ENCODE measurements at regions not wholly inside any gene's neighbourhood (a gene's known extent, or its start where the extent isn't known, plus 50 kb on each side); places are given as distances from the start of the nearest gene placed in this dataset.

DNA sequence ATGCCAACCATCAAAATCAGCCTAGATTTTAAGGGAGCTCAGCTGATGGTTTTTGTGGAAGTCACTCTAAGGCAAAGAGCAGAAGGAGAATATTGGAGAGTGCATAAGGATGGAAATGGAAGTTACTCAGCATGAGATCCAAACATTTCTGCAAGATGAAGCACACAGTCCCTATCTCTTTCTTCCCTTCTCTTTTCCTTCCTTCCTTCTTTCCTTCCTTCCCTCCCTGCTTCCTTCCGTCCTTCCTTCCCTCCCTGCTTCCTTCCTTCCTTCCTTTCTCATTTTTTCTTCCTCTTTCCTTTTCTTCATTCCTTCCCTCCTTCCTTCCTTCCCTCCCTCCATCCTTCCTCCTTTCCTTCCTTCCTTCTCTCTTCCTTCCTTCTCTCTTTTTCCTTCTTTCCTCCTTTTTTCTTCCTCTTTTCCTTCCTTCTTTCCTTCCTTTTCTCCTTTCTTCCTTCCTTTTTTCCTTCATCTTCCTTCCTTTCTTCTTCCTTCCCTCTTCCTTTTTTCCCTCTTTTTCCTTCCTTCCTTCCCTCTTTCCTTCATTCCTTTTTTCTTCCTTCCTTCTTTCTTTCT lies 727.9 kb upstream of the CDH2 start:
- intact Hi-C loops (cut with DNase I): no loop called here
- H3K36me3 ChIP-seq: no peaks in the 10 kb centered on the region
- no peak overlapping the region for H3K4me3 ChIP-seq
- H3K9me3 ChIP-seq: no peaks in the 10 kb centered on the region
- TF ChIP-seq, protein P1, sequence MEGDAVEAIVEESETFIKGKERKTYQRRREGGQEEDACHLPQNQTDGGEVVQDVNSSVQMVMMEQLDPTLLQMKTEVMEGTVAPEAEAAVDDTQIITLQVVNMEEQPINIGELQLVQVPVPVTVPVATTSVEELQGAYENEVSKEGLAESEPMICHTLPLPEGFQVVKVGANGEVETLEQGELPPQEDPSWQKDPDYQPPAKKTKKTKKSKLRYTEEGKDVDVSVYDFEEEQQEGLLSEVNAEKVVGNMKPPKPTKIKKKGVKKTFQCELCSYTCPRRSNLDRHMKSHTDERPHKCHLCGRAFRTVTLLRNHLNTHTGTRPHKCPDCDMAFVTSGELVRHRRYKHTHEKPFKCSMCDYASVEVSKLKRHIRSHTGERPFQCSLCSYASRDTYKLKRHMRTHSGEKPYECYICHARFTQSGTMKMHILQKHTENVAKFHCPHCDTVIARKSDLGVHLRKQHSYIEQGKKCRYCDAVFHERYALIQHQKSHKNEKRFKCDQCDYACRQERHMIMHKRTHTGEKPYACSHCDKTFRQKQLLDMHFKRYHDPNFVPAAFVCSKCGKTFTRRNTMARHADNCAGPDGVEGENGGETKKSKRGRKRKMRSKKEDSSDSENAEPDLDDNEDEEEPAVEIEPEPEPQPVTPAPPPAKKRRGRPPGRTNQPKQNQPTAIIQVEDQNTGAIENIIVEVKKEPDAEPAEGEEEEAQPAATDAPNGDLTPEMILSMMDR (IDR thresholded peaks at IDR 0.05): no peak
- H3K9ac ChIP-seq (ENCODE audit: low read depth in 2 of 2, low read length in 2 of 2): no peak overlapping the region
- H3K27me3 ChIP-seq: no peaks in the 10 kb centered on the region
- H3K4me1 ChIP-seq: no peaks in the 10 kb centered on the region
- no peak overlapping the region for H3K27ac ChIP-seq
- no peak for DNase-seq

DNA sequence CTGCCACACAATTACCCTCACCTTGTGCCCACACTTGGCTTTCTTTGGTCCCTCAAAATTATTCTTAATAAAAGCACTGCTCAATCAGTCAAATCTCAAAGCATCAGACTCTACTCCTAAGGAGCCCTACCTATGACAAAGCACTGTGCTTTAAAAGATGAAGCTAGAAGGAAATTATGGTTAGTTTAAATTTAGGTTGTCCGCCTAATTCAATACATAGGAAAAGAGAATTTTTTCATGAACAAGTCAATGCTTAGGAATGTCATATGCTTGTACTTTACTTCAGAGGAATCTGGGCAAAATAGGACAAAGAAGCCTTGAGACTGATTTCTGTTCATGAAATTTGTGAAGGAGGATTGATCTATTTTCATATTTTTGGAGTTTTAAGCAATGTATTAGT lies 726.4 kb upstream of the CDH2 start:
- no peak for DNase-seq
- Histone ChIP-seq H3K4me3 (no peak overlapping the region), H3K9me3 (no peaks in the 10 kb centered on the region), H3K9ac (ENCODE audit: low read depth in 2 of 2, low read length in 2 of 2) (no peak overlapping the region), H3K27ac (no peak overlapping the region), H3K27me3 (no peaks in the 10 kb centered on the region), H3K4me1 (no peaks in the 10 kb centered on the region), H3K36me3 (no peaks in the 10 kb centered on the region)
- TF ChIP-seq, protein P1 (IDR thresholded peaks at IDR 0.05): no peak
- intact Hi-C loops (cut with DNase I): no loop called here

DNA sequence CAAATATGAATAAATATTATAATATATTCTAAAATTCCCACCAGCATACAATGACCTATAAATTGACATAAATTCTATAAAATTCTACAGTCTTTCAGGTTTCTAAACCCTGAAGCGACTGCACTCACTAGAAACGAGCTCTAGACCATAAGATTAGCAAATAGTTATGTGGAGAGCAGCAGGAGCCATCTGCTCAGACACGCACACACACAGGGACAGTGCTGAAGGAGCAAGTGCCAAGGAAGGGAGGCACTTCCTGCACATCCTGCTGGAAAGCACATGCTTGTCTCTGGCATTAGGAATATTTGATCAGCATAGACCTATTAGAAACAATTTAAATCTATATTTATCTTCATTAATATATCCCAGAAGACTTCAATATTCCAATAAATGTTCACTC lies 713.9 kb upstream of the CDH2 start:
- Histone ChIP-seq H3K9ac (ENCODE audit: low read depth in 2 of 2, low read length in 2 of 2) (no peak overlapping the region), H3K27me3 (no peaks in the 10 kb centered on the region), H3K27ac (no peak overlapping the region), H3K36me3 (no peaks in the 10 kb centered on the region), H3K9me3 (no peaks in the 10 kb centered on the region), H3K4me1 (no peaks in the 10 kb centered on the region), H3K4me3 (no peak overlapping the region)
- TF ChIP-seq, protein P1 (IDR thresholded peaks at IDR 0.05): no peak
- intact Hi-C loops (cut with DNase I): no loop called here
- no peak for DNase-seq

DNA sequence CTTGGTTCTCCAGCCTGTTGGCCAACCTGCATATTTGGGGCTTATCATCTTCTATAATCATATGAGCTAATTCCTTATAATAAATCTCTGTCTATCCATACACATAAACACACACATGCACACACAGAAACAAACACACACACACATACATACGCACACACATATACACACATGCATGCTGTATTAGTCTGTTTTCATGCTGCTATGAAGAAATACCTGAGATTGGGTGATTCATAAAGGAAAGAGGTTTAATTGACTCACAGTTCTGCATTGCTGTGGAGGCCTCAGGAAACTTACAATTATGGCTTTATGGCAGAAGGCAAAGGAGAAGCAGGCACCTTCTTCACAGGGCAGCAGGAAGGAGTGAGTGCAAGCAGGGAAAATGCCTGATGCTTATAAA lies 707.4 kb upstream of the CDH2 start:
- intact Hi-C loops (cut with DNase I): no loop called here
- Histone ChIP-seq H3K4me3 (no peak overlapping the region), H3K4me1 (no peaks in the 10 kb centered on the region), H3K27ac (no peak overlapping the region), H3K27me3 (no peaks in the 10 kb centered on the region), H3K9me3 (no peaks in the 10 kb centered on the region), H3K9ac (ENCODE audit: low read depth in 2 of 2, low read length in 2 of 2) (no peak overlapping the region), H3K36me3 (no peaks in the 10 kb centered on the region)
- TF ChIP-seq, protein P1 (IDR thresholded peaks at IDR 0.05): no peak
- no peak for DNase-seq

DNA sequence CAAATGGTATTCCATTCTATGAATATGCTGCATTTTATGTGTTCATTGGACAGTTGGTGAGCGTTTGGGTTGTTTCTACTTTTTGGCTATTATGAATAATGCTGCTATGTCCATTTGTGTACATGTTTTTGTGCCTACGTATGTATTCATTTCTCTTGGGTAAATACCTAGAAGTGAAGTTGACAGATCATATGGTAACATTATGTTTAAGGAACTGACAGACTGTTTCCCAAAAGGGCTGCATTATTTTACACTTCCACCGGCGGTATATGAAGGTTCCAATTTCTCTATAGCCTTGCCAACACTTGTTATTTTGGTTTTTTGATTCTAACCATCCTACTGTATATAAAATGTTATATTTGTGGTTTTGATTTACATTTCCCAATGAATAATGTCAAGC lies 703.9 kb upstream of the CDH2 start:
- DNase-seq: no peak
- Histone ChIP-seq H3K27me3 (no peaks in the 10 kb centered on the region), H3K9ac (ENCODE audit: low read depth in 2 of 2, low read length in 2 of 2) (no peak overlapping the region), H3K4me1 (no peaks in the 10 kb centered on the region), H3K4me3 (no peak overlapping the region), H3K9me3 (no peaks in the 10 kb centered on the region), H3K36me3 (no peaks in the 10 kb centered on the region), H3K27ac (no peak overlapping the region)
- intact Hi-C loops (cut with DNase I): no loop called here
- TF ChIP-seq, protein P1 (IDR thresholded peaks at IDR 0.05): no peak

Measured in colonic mucosa (tissue), 4 donors.